ENCODE measurements at regions not wholly inside any gene's neighbourhood (a gene's known extent, or its start where the extent isn't known, plus 50 kb on each side); places are given as distances from the start of the nearest gene placed in this dataset.

GRCh38 chr9:116083837-116084236 lies 69.8 kb upstream of the PAPPA start:
- Mint-ChIP-seq H3K4me1 (ENCODE audit: unreplicated experiment) (peaks cover 27% of the 10 kb centered on the region), H3K27me3 (ENCODE audit: unreplicated experiment) (no peaks in the 10 kb centered on the region), H3K9me3 (ENCODE audit: unreplicated experiment) (no peaks in the 10 kb centered on the region), H3K4me3 (ENCODE audit: unreplicated experiment) (no peak overlapping the region), H3K27ac (ENCODE audit: unreplicated experiment) (no peak overlapping the region), H3K36me3 (ENCODE audit: unreplicated experiment) (no peaks in the 10 kb centered on the region)
- TF ChIP-seq, protein P1, sequence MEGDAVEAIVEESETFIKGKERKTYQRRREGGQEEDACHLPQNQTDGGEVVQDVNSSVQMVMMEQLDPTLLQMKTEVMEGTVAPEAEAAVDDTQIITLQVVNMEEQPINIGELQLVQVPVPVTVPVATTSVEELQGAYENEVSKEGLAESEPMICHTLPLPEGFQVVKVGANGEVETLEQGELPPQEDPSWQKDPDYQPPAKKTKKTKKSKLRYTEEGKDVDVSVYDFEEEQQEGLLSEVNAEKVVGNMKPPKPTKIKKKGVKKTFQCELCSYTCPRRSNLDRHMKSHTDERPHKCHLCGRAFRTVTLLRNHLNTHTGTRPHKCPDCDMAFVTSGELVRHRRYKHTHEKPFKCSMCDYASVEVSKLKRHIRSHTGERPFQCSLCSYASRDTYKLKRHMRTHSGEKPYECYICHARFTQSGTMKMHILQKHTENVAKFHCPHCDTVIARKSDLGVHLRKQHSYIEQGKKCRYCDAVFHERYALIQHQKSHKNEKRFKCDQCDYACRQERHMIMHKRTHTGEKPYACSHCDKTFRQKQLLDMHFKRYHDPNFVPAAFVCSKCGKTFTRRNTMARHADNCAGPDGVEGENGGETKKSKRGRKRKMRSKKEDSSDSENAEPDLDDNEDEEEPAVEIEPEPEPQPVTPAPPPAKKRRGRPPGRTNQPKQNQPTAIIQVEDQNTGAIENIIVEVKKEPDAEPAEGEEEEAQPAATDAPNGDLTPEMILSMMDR (IDR thresholded peaks at IDR 0.05), result no peak
- DNase-seq (ENCODE audit: extremely low spot score, unreplicated experiment), result no peak

GRCh38 chr9:116084497-116084896 lies 69.1 kb upstream of the PAPPA start:
- Mint-ChIP-seq H3K27me3 (ENCODE audit: unreplicated experiment) (no peaks in the 10 kb centered on the region), H3K4me1 (ENCODE audit: unreplicated experiment) (peaks cover 28% of the 10 kb centered on the region), H3K27ac (ENCODE audit: unreplicated experiment) (no peak overlapping the region), H3K9me3 (ENCODE audit: unreplicated experiment) (no peaks in the 10 kb centered on the region), H3K4me3 (ENCODE audit: unreplicated experiment) (no peak overlapping the region), H3K36me3 (ENCODE audit: unreplicated experiment) (no peaks in the 10 kb centered on the region)
- TF ChIP-seq, protein P1 (IDR thresholded peaks at IDR 0.05), result no peak
- no peak for DNase-seq (ENCODE audit: extremely low spot score, unreplicated experiment)

GRCh38 chr9:116087246-116087645 lies 66.3 kb upstream of the PAPPA start:
- TF ChIP-seq, protein P1 (IDR thresholded peaks at IDR 0.05), result no peak
- peak overlapping the region; percentile 56 for H3K27ac Mint-ChIP-seq (ENCODE audit: unreplicated experiment)
- no peak for DNase-seq (ENCODE audit: extremely low spot score, unreplicated experiment)
- H3K36me3 Mint-ChIP-seq (ENCODE audit: unreplicated experiment), result no peaks in the 10 kb centered on the region
- H3K4me1 Mint-ChIP-seq (ENCODE audit: unreplicated experiment), result peaks cover 28% of the 10 kb centered on the region
- H3K4me3 Mint-ChIP-seq (ENCODE audit: unreplicated experiment), result no peak overlapping the region
- peaks cover 6% of the 10 kb centered on the region for H3K9me3 Mint-ChIP-seq (ENCODE audit: unreplicated experiment)
- H3K27me3 Mint-ChIP-seq (ENCODE audit: unreplicated experiment), result no peaks in the 10 kb centered on the region

DNA sequence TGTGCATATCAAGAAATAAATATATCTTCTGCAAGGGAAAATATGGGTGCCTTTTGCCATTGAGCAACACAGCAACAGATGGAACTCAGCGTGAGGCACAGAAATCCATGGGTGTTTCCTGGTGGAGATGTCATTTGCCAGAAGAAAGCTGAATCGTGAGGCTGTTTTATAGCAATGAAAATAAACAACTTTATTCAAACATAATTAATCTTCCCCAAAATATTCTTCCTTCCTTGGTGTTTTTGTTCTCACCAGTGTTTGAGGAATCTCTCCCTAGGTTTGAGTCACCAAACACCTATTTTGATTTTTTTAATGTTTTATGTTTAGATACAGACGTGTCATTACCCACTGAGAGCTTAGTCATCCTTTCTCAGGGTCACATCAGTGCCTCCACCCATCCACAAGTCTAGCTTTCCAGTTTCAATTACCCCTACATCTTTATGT lies 65.8 kb upstream of the PAPPA start:
- Mint-ChIP-seq H3K36me3 (ENCODE audit: unreplicated experiment) (no peaks in the 10 kb centered on the region), H3K9me3 (ENCODE audit: unreplicated experiment) (peaks cover 6% of the 10 kb centered on the region), H3K27me3 (ENCODE audit: unreplicated experiment) (no peaks in the 10 kb centered on the region), H3K27ac (ENCODE audit: unreplicated experiment) (peak overlapping the region; percentile 66), H3K4me1 (ENCODE audit: unreplicated experiment) (peaks cover 28% of the 10 kb centered on the region), H3K4me3 (ENCODE audit: unreplicated experiment) (no peak overlapping the region)
- TF ChIP-seq, protein P1 (IDR thresholded peaks at IDR 0.05), result no peak
- no peak for DNase-seq (ENCODE audit: extremely low spot score, unreplicated experiment)

DNA sequence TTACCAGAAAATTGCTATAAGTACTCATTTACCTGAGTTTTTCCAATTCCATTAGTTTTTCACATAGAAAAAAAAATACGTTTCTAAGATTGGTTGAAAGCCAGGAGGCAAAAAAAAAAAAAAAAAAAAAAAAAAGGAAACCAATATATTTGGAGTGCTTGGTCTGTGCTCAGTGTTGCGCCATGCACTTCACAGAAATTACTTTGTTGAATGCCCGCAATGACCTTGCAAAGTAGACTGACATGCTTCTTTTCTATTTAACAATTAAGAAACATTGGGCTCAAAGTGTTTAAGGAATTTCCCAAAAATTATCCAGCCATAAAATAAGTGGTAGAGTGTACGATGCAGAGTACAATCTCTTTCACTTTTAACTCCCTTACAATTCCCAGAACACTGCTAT lies 65.2 kb upstream of the PAPPA start:
- H3K4me3 Mint-ChIP-seq (ENCODE audit: unreplicated experiment), result no peak overlapping the region
- H3K9me3 Mint-ChIP-seq (ENCODE audit: unreplicated experiment), result peaks cover 6% of the 10 kb centered on the region
- DNase-seq (ENCODE audit: extremely low spot score, unreplicated experiment), result no peak
- TF ChIP-seq, protein P1 (IDR thresholded peaks at IDR 0.05), result no peak
- H3K36me3 Mint-ChIP-seq (ENCODE audit: unreplicated experiment), result no peaks in the 10 kb centered on the region
- no peak overlapping the region for H3K27ac Mint-ChIP-seq (ENCODE audit: unreplicated experiment)
- peaks cover 28% of the 10 kb centered on the region for H3K4me1 Mint-ChIP-seq (ENCODE audit: unreplicated experiment)
- H3K27me3 Mint-ChIP-seq (ENCODE audit: unreplicated experiment), result no peaks in the 10 kb centered on the region
